Transverse colon (tissue), 3 donors: ENCODE measurements at regions not wholly inside any gene's neighbourhood (a gene's known extent, or its start where the extent isn't known, plus 50 kb on each side); places are given as distances from the start of the nearest gene placed in this dataset.

Experiments used
- EP300 ChIP-seq: sonication (generic); formaldehyde crosslinking; IDR thresholded peaks from one replicate; pipeline ENCODE4 v1.6.1; 2017; ENCODE audit warnings: antibody characterized with exemption, low read depth
- POLR2A ChIP-seq: fragments of 450-650 bp; IDR thresholded peaks from one replicate; pipeline ENCODE4 v1.6.1; 2016; ENCODE audit warnings: antibody characterized with exemption, mild to moderate bottlenecking, moderate library complexity
- TF ChIP-seq, protein P1 (sequence below), 5 experiments: fragments of 200-600 bp in 3 of 5; fragments of 450-650 bp in 2 of 5; sonication (generic) in 3 of 5; IDR thresholded peaks; 1 replicate in 2 of 5; 2 replicates in 3 of 5; pipeline ENCODE4 v1.5.1; 2016 to 2017; ENCODE audit warnings: antibody characterized with exemption in 5 of 5, inconsistent platforms in 3 of 5, mild to moderate bottlenecking in 2 of 5, moderate library complexity in 1 of 5

DNA sequence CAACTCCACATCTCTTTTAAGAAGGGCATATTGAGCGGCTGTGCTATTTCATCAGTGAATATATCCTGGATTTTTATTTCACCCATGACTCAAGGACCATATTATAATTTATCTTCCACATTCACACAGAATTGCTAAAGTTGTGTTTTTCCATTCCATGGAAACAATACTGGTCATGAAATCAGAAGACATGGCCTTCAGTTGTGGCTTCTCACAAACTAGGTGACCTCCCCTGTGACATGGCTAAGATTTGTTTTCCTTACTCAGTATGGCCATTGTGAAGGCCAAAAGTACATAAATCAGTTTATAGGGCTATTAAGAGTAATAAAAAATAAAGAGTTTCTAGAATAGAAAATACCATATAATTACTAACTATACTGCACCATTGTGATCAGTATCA is 415.6 kb downstream of the OXSM start:
- TF ChIP-seq, protein P1, sequence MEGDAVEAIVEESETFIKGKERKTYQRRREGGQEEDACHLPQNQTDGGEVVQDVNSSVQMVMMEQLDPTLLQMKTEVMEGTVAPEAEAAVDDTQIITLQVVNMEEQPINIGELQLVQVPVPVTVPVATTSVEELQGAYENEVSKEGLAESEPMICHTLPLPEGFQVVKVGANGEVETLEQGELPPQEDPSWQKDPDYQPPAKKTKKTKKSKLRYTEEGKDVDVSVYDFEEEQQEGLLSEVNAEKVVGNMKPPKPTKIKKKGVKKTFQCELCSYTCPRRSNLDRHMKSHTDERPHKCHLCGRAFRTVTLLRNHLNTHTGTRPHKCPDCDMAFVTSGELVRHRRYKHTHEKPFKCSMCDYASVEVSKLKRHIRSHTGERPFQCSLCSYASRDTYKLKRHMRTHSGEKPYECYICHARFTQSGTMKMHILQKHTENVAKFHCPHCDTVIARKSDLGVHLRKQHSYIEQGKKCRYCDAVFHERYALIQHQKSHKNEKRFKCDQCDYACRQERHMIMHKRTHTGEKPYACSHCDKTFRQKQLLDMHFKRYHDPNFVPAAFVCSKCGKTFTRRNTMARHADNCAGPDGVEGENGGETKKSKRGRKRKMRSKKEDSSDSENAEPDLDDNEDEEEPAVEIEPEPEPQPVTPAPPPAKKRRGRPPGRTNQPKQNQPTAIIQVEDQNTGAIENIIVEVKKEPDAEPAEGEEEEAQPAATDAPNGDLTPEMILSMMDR (IDR thresholded peaks at IDR 0.05) = no peak
- no peak for TF ChIP-seq POLR2A
- no peak for TF ChIP-seq EP300
